Immature natural killer cell (primary cell): ENCODE measurements at regions not wholly inside any gene's neighbourhood (a gene's known extent, or its start where the extent isn't known, plus 50 kb on each side); places are given as distances from the start of the nearest gene placed in this dataset.
"Not testable (repeated sequence)": the region's sequence is repeated elsewhere in the genome, so short reads cannot be mapped to it uniquely, and the experiment has no call there.

Experiments
- DNase-seq, 3 donors: peaks; one replicate each; pipeline ENCODE4 v3.0.0; 2022; ENCODE audit warnings: mixed read lengths in 1 of 3
- H3K27ac Mint-ChIP-seq, 6 donors: one replicate each; pipeline ENCODE4 v1.8.0; 2020; ENCODE audit warnings: mixed read lengths in 6 of 6, mild to moderate bottlenecking in 5 of 6, inconsistent platforms in 4 of 6, moderate library complexity in 3 of 6
- H3K27me3 Mint-ChIP-seq, 3 donors: one replicate each; pipeline ENCODE4 v1.8.0; 2020 to 2021; ENCODE audit warnings: low read depth in 3 of 3, mild to moderate bottlenecking in 3 of 3, mixed read lengths in 3 of 3, moderate library complexity in 3 of 3, inconsistent platforms in 1 of 3
- H3K36me3 Mint-ChIP-seq, 3 donors: one replicate each; pipeline ENCODE4 v1.8.0; 2020; ENCODE audit warnings: mixed read lengths in 3 of 3, inconsistent platforms in 2 of 3, mild to moderate bottlenecking in 2 of 3
- H3K4me1 Mint-ChIP-seq, 2 donors: one replicate each; pipeline ENCODE4 v1.8.0; 2020; ENCODE audit warnings: inconsistent platforms in 2 of 2, mild to moderate bottlenecking in 2 of 2, mixed read lengths in 2 of 2, moderate library complexity in 1 of 2
- H3K4me3 Mint-ChIP-seq, 5 donors: one replicate each; pipeline ENCODE4 v1.8.0; 2020; ENCODE audit warnings: mild to moderate bottlenecking in 5 of 5, mixed read lengths in 5 of 5, inconsistent platforms in 3 of 5, moderate library complexity in 3 of 5
- H3K9me3 Mint-ChIP-seq, 6 donors: one replicate each; pipeline ENCODE4 v1.8.0; 2020; ENCODE audit warnings: mild to moderate bottlenecking in 6 of 6, mixed read lengths in 6 of 6, inconsistent platforms in 4 of 6, moderate library complexity in 3 of 6

- Mint-ChIP-seq H3K27me3 (peaks cover 0 to 2% (median 1%) of the 10 kb centered on the region in 3 donors), H3K27ac (no peak overlapping the region), H3K4me3 (no peak overlapping the region)
Observed at GRCh38 chr21:17201741-17202260, 311.0 kb upstream of the CXADR start.

GRCh38 chr21:17214801-17215200 lies 298.0 kb upstream of the CXADR start:
- H3K27me3 Mint-ChIP-seq, result peaks cover 0 to 3% (median 0%) of the 10 kb centered on the region in 3 donors
- H3K36me3 Mint-ChIP-seq, result no peaks in the 10 kb centered on the region
- no peak overlapping the region for H3K27ac Mint-ChIP-seq
- no peaks in the 10 kb centered on the region for H3K4me1 Mint-ChIP-seq
- DNase-seq, result no peak
- H3K9me3 Mint-ChIP-seq, result peaks cover 16 to 65% (median 31%) of the 10 kb centered on the region in 6 donors
- no peak overlapping the region for H3K4me3 Mint-ChIP-seq

More at GRCh38 chr21:17201741-17202260, 311.0 kb upstream of the CXADR start:
- peaks cover 14 to 80% (median 49%) of the 10 kb centered on the region in 6 donors for H3K9me3 Mint-ChIP-seq
- DNase-seq, result no peak
- no peaks in the 10 kb centered on the region for H3K4me1 Mint-ChIP-seq
- peaks cover 0 to 7% (median 0%) of the 10 kb centered on the region in 3 donors for H3K36me3 Mint-ChIP-seq

GRCh38 chr21:17219050-17219449 lies 293.8 kb upstream of the CXADR start:
- H3K4me1 Mint-ChIP-seq, H3K27ac Mint-ChIP-seq, H3K27me3 Mint-ChIP-seq, H3K36me3 Mint-ChIP-seq, DNase-seq, H3K4me3 Mint-ChIP-seq: not testable (repeated sequence)
- peaks cover 17 to 58% (median 35%) of the 10 kb centered on the region in 6 donors for H3K9me3 Mint-ChIP-seq

GRCh38 chr21:17231124-17231523 lies 281.7 kb upstream of the CXADR start:
- H3K36me3 Mint-ChIP-seq, result no peaks in the 10 kb centered on the region
- no peak overlapping the region for H3K4me3 Mint-ChIP-seq
- H3K9me3 Mint-ChIP-seq, result peaks cover 5 to 67% (median 36%) of the 10 kb centered on the region in 6 donors
- no peaks in the 10 kb centered on the region for H3K4me1 Mint-ChIP-seq
- no peak overlapping the region for H3K27ac Mint-ChIP-seq
- no peak for DNase-seq
- no peaks in the 10 kb centered on the region for H3K27me3 Mint-ChIP-seq

GRCh38 chr21:17231771-17232170 lies 281.1 kb upstream of the CXADR start:
- H3K9me3 Mint-ChIP-seq, result peaks cover 8 to 66% (median 39%) of the 10 kb centered on the region in 6 donors
- H3K36me3 Mint-ChIP-seq, result no peaks in the 10 kb centered on the region
- no peak overlapping the region for H3K27ac Mint-ChIP-seq
- no peaks in the 10 kb centered on the region for H3K27me3 Mint-ChIP-seq
- no peak overlapping the region for H3K4me3 Mint-ChIP-seq
- H3K4me1 Mint-ChIP-seq, result no peaks in the 10 kb centered on the region
- no peak for DNase-seq

GRCh38 chr21:17238468-17238867 lies 274.4 kb upstream of the CXADR start:
- H3K27ac Mint-ChIP-seq, result no peak overlapping the region
- no peak overlapping the region for H3K4me3 Mint-ChIP-seq
- H3K27me3 Mint-ChIP-seq, result no peaks in the 10 kb centered on the region
- peaks cover 17 to 62% (median 43%) of the 10 kb centered on the region in 6 donors for H3K9me3 Mint-ChIP-seq
- no peaks in the 10 kb centered on the region for H3K36me3 Mint-ChIP-seq
- H3K4me1 Mint-ChIP-seq, result no peaks in the 10 kb centered on the region
- no peak for DNase-seq

GRCh38 chr21:17250778-17251241 lies 262.0 kb upstream of the CXADR start:
- Mint-ChIP-seq H3K27ac (no peak overlapping the region), H3K4me3 (no peak overlapping the region), H3K4me1 (no peaks in the 10 kb centered on the region), H3K27me3 (peaks cover 0 to 2% (median 0%) of the 10 kb centered on the region in 3 donors), H3K9me3 (peaks cover 18 to 44% (median 28%) of the 10 kb centered on the region in 6 donors), H3K36me3 (peaks cover 0 to 3% (median 3%) of the 10 kb centered on the region in 3 donors)
- no peak for DNase-seq

GRCh38 chr21:17257784-17258183 lies 255.1 kb upstream of the CXADR start:
- peaks cover 10 to 29% (median 13%) of the 10 kb centered on the region in 6 donors for H3K9me3 Mint-ChIP-seq
- no peaks in the 10 kb centered on the region for H3K36me3 Mint-ChIP-seq
- H3K27me3 Mint-ChIP-seq, result peaks cover 0 to 2% (median 0%) of the 10 kb centered on the region in 3 donors
- H3K4me3 Mint-ChIP-seq, result no peak overlapping the region
- no peaks in the 10 kb centered on the region for H3K4me1 Mint-ChIP-seq
- DNase-seq, result no peak
- no peak overlapping the region for H3K27ac Mint-ChIP-seq

- no peaks in the 10 kb centered on the region for H3K4me1 Mint-ChIP-seq
- no peaks in the 10 kb centered on the region for H3K36me3 Mint-ChIP-seq
- H3K4me3 Mint-ChIP-seq, result no peak overlapping the region
- H3K27me3 Mint-ChIP-seq, result no peaks in the 10 kb centered on the region
- H3K27ac Mint-ChIP-seq, result no peak overlapping the region
- DNase-seq, result no peak
- H3K9me3 Mint-ChIP-seq, result peaks cover 3 to 11% (median 10%) of the 10 kb centered on the region in 6 donors
Observed at GRCh38 chr21:17264182-17264581, 248.7 kb upstream of the CXADR start.

- Mint-ChIP-seq H3K4me1 (no peaks in the 10 kb centered on the region), H3K4me3 (no peak overlapping the region), H3K27me3 (peaks cover 0 to 2% (median 0%) of the 10 kb centered on the region in 3 donors), H3K36me3 (no peaks in the 10 kb centered on the region), H3K9me3 (peaks cover 9 to 34% (median 22%) of the 10 kb centered on the region in 6 donors), H3K27ac (no peak overlapping the region)
- no peak for DNase-seq
Observed at GRCh38 chr21:17269760-17270159, 243.1 kb upstream of the CXADR start.

- no peak overlapping the region for H3K4me3 Mint-ChIP-seq
- no peaks in the 10 kb centered on the region for H3K36me3 Mint-ChIP-seq
- no peaks in the 10 kb centered on the region for H3K4me1 Mint-ChIP-seq
- DNase-seq, result no peak
- H3K27me3 Mint-ChIP-seq, result peaks cover 0 to 2% (median 0%) of the 10 kb centered on the region in 3 donors
- H3K27ac Mint-ChIP-seq, result no peak overlapping the region
- H3K9me3 Mint-ChIP-seq, result peaks cover 9 to 34% (median 22%) of the 10 kb centered on the region in 6 donors
Observed at GRCh38 chr21:17270229-17270628, 242.6 kb upstream of the CXADR start.

- DNase-seq, result no peak
- Mint-ChIP-seq H3K27ac (no peak overlapping the region), H3K4me3 (no peak overlapping the region), H3K36me3 (no peaks in the 10 kb centered on the region), H3K4me1 (no peaks in the 10 kb centered on the region), H3K27me3 (peaks cover 0 to 3% (median 0%) of the 10 kb centered on the region in 3 donors), H3K9me3 (peaks cover 19 to 74% (median 57%) of the 10 kb centered on the region in 6 donors)
Observed at GRCh38 chr21:17279663-17280062, 233.2 kb upstream of the CXADR start.

GRCh38 chr21:17293016-17293562 lies 219.8 kb upstream of the CXADR start:
- not testable (repeated sequence) for H3K4me1 Mint-ChIP-seq, H3K4me3 Mint-ChIP-seq, H3K27me3 Mint-ChIP-seq, H3K27ac Mint-ChIP-seq, DNase-seq, H3K36me3 Mint-ChIP-seq
- H3K9me3 Mint-ChIP-seq, result peaks cover 12 to 52% (median 32%) of the 10 kb centered on the region in 6 donors

- H3K4me3 Mint-ChIP-seq, result no peak overlapping the region
- peaks cover 0 to 3% (median 0%) of the 10 kb centered on the region in 3 donors for H3K27me3 Mint-ChIP-seq
- H3K27ac Mint-ChIP-seq, result no peak overlapping the region
- DNase-seq, result no peak
- H3K36me3 Mint-ChIP-seq, result no peaks in the 10 kb centered on the region
- no peaks in the 10 kb centered on the region for H3K4me1 Mint-ChIP-seq
- peaks cover 13 to 48% (median 33%) of the 10 kb centered on the region in 6 donors for H3K9me3 Mint-ChIP-seq
Observed at GRCh38 chr21:17295997-17296396, 216.8 kb upstream of the CXADR start.

GRCh38 chr21:17299576-17299975 lies 213.3 kb upstream of the CXADR start:
- peaks cover 22 to 42% (median 28%) of the 10 kb centered on the region in 6 donors for H3K9me3 Mint-ChIP-seq

More at GRCh38 chr21:17299576-17299975, 213.3 kb upstream of the CXADR start:
- not testable (repeated sequence) for H3K4me3 Mint-ChIP-seq, DNase-seq, H3K36me3 Mint-ChIP-seq, H3K27ac Mint-ChIP-seq, H3K27me3 Mint-ChIP-seq, H3K4me1 Mint-ChIP-seq
